H1 (cell line): ENCODE measurements at regions not wholly inside any gene's neighbourhood (a gene's known extent, or its start where the extent isn't known, plus 50 kb on each side); places are given as distances from the start of the nearest gene placed in this dataset.

Experiments
- CTCF ChIA-PET: fragments of 300-600 bp; sonication (Branson Sonifier 250); formaldehyde crosslinking; loops from one replicate; lab custom pipeline; 2021; ENCODE audit not compliant: partially characterized antibody; lab: Charles Lee
- POLR2A ChIA-PET: fragments of 300-600 bp; sonication (Branson Sonifier 250); formaldehyde crosslinking; loops from one replicate; lab custom pipeline; 2021; ENCODE audit warnings: inconsistent platforms; ENCODE audit not compliant: partially characterized antibody; lab: Charles Lee
- DNase-seq, 2 experiments: peaks; one replicate each; pipeline versions ENCODE4 v3.0.0 to v3.0.0-alpha.2; 2010 to 2022; ENCODE audit warnings: low spot score in 2 of 2, low read depth in 1 of 2, mixed read lengths in 1 of 2
- FAIRE-seq: peaks from 2 replicates; lab custom pipeline; 2011; peaks lifted over from hg19 to GRCh38; lab: Jason Lieb, UNC
- H2AFZ ChIP-seq: 2 replicates; pipeline ENCODE4 v1.8.1; 2012; ENCODE audit warnings: low read length, inconsistent platforms
- H2AK5ac ChIP-seq: 2 replicates; pipeline ENCODE4 v1.6.1; 2013; ENCODE audit warnings: low read depth, low read length
- H2BK120ac ChIP-seq: replicated peaks from 2 replicates; pipeline ENCODE3; 2013; ENCODE audit warnings: low read depth, low read length, inconsistent platforms
- H2BK12ac ChIP-seq: 2 replicates; pipeline ENCODE4 v1.6.1; 2013; ENCODE audit warnings: low read depth, low read length
- H2BK15ac ChIP-seq: 2 replicates; pipeline ENCODE4 v1.6.1; 2013; ENCODE audit warnings: low read length
- H2BK20ac ChIP-seq: 2 replicates; pipeline ENCODE4 v1.6.1; 2013; ENCODE audit warnings: low read length
- H2BK5ac ChIP-seq: 2 replicates; pipeline ENCODE4 v1.6.1; 2013; ENCODE audit warnings: low read depth, low read length
- H3K14ac ChIP-seq: 2 replicates; pipeline ENCODE4 v1.6.1; 2013; ENCODE audit warnings: inconsistent platforms; ENCODE audit not compliant: insufficient read length
- H3K18ac ChIP-seq: 2 replicates; pipeline ENCODE4 v1.6.1; 2013; ENCODE audit warnings: low read length; ENCODE audit errors: extremely low read depth
- H3K23ac ChIP-seq: 2 replicates; pipeline ENCODE4 v1.6.1; 2013; ENCODE audit warnings: inconsistent platforms; ENCODE audit not compliant: insufficient read length
- H3K23me2 ChIP-seq: 2 replicates; pipeline ENCODE4 v1.6.1; 2013; ENCODE audit warnings: low read depth, low read length
- H3K27ac ChIP-seq: 2 replicates; pipeline ENCODE4 v1.6.1; 2011; ENCODE audit warnings: low read depth, low read length, inconsistent platforms
- H3K27me3 ChIP-seq, 4 experiments: replicated peaks in 1 of 4; 1 replicate in 1 of 4; 2 replicates in 3 of 4; pipeline versions ENCODE4 v1.6.1 to v1.8.1; 2011 to 2013; ENCODE audit warnings: low read length in 3 of 4, mild to moderate bottlenecking in 3 of 4, inconsistent platforms in 2 of 4, mixed read lengths in 2 of 4, moderate library complexity in 1 of 4; ENCODE audit not compliant: control insufficient read depth in 3 of 4, insufficient read depth in 3 of 4; ENCODE audit errors: extremely low read depth in 1 of 4
- H3K36me3 ChIP-seq, 4 experiments: 2 replicates each; pipeline versions ENCODE4 v1.6.1 to v1.8.1; 2011 to 2013; ENCODE audit warnings: mild to moderate bottlenecking in 4 of 4, low read length in 3 of 4, moderate library complexity in 2 of 4, control low read depth in 1 of 4, inconsistent platforms in 1 of 4; ENCODE audit not compliant: insufficient read depth in 4 of 4, control insufficient read depth in 2 of 4
- H3K4ac ChIP-seq: replicated peaks from 2 replicates; pipeline ENCODE3; 2013; ENCODE audit warnings: low read length, low read depth, mixed read lengths, inconsistent platforms; ENCODE audit not compliant: insufficient read length
- H3K4me1 ChIP-seq, 4 experiments: replicated peaks in 1 of 4; 1 replicate in 1 of 4; 2 replicates in 3 of 4; pipeline versions ENCODE4 v1.6.1 to v1.8.1; 2011 to 2013; ENCODE audit warnings: low read length in 3 of 4, inconsistent platforms in 2 of 4, mixed read lengths in 1 of 4; ENCODE audit not compliant: insufficient read depth in 4 of 4, control insufficient read depth in 3 of 4
- H3K4me2 ChIP-seq, 2 experiments: 2 replicates each; pipeline versions ENCODE4 v1.6.1 to v1.8.1; 2011 to 2013; ENCODE audit warnings: low read depth in 2 of 2, low read length in 2 of 2, control low read depth in 1 of 2, inconsistent platforms in 1 of 2, mild to moderate bottlenecking in 1 of 2; ENCODE audit not compliant: insufficient read depth in 1 of 2
- H3K4me3 ChIP-seq, 4 experiments: fragments of 200-600, 300-600 bp in 1 of 4; sonication (generic), shearing (Covaris generic), sonication (Bioruptor Twin) in 1 of 4; 2 replicates each; pipeline versions ENCODE4 v1.5.1 to v1.8.1; 2011 to 2016; ENCODE audit warnings: low read length in 4 of 4, low read depth in 3 of 4, control low read depth in 2 of 4, inconsistent platforms in 2 of 4, mild to moderate bottlenecking in 2 of 4, mixed read lengths in 1 of 4, moderate library complexity in 1 of 4; ENCODE audit not compliant: insufficient read depth in 2 of 4; ENCODE audit errors: extremely low read depth in 1 of 4
- H3K56ac ChIP-seq: replicated peaks from 2 replicates; pipeline ENCODE3; 2013; ENCODE audit warnings: low read depth, mild to moderate bottlenecking, mixed read lengths, low read length, inconsistent platforms; ENCODE audit not compliant: insufficient read length
- H3K79me1 ChIP-seq: 2 replicates; pipeline ENCODE4 v1.6.1; 2013; ENCODE audit warnings: low read depth, low read length, control low read depth
- H3K79me2 ChIP-seq, 2 experiments: 2 replicates each; pipeline versions ENCODE4 v1.6.1 to v1.8.1; 2012 to 2013; ENCODE audit warnings: low read length in 2 of 2, mild to moderate bottlenecking in 2 of 2, inconsistent platforms in 1 of 2; ENCODE audit not compliant: insufficient read depth in 2 of 2, control insufficient read depth in 1 of 2
- H3K9ac ChIP-seq, 4 experiments: replicated peaks in 1 of 4; 1 replicate in 1 of 4; 2 replicates in 3 of 4; pipeline versions ENCODE4 v1.6.1 to v1.8.1; 2011 to 2013; ENCODE audit warnings: low read depth in 3 of 4, low read length in 3 of 4, control low read depth in 2 of 4, mild to moderate bottlenecking in 2 of 4, moderate library complexity in 2 of 4, inconsistent platforms in 1 of 4; ENCODE audit errors: extremely low read depth in 1 of 4
- H3K9me3 ChIP-seq, 2 experiments: 2 replicates each; pipeline versions ENCODE4 v1.6.1 to v1.8.1; 2012 to 2013; ENCODE audit warnings: mild to moderate bottlenecking in 2 of 2, moderate library complexity in 2 of 2, control low read depth in 1 of 2, inconsistent platforms in 1 of 2, low read depth in 1 of 2, low read length in 1 of 2, mixed read lengths in 1 of 2; ENCODE audit not compliant: insufficient read depth in 2 of 2
- H4K20me1 ChIP-seq, 2 experiments: replicated peaks in 1 of 2; 2 replicates each; pipeline versions ENCODE3 to v1.8.1; 2011 to 2013; ENCODE audit warnings: inconsistent platforms in 2 of 2, low read length in 2 of 2, mild to moderate bottlenecking in 1 of 2; ENCODE audit not compliant: insufficient read depth in 2 of 2, control insufficient read depth in 1 of 2
- H4K5ac ChIP-seq: 2 replicates; pipeline ENCODE4 v1.6.1; 2013; ENCODE audit warnings: low read length, low read depth, mixed read lengths, inconsistent platforms; ENCODE audit not compliant: insufficient read length
- H4K8ac ChIP-seq: 2 replicates; pipeline ENCODE4 v1.8.0; 2013; ENCODE audit warnings: mild to moderate bottlenecking, moderate library complexity, low read length, inconsistent platforms; ENCODE audit not compliant: insufficient read depth; ENCODE audit errors: extremely low read depth
- H4K91ac ChIP-seq: replicated peaks from 2 replicates; pipeline ENCODE3; 2013; ENCODE audit warnings: low read length, mixed read lengths, inconsistent platforms; ENCODE audit not compliant: insufficient read length
- JUN ChIP-seq: IDR thresholded peaks from 2 replicates; pipeline ENCODE4 v1.6.1; 2011; ENCODE audit warnings: low read depth, mild to moderate bottlenecking, improper control_type of control experiment, low read length
- SP4 ChIP-seq: IDR thresholded peaks from 2 replicates; pipeline ENCODE4 v1.6.1; 2012; ENCODE audit warnings: low read length, inconsistent platforms
- TCF12 ChIP-seq: IDR thresholded peaks from 2 replicates; pipeline ENCODE4 v1.6.1; 2011; ENCODE audit warnings: low read depth, mild to moderate bottlenecking, low read length
- WGBS, 2 experiments: shearing (Covaris generic) in 1 of 2; methylation state at CpG; one replicate each; pipeline versions ENCODE4 v1.1.6 to v1.1.7; 2013 to 2015; ENCODE audit warnings: low lambda C conversion rate in 2 of 2, mixed read lengths in 2 of 2, inconsistent platforms in 1 of 2, low coverage in 1 of 2, missing lambda C conversion rate in 1 of 2; ENCODE audit not compliant: insufficient replicate concordance in 2 of 2, insufficient coverage in 1 of 2, insufficient read length in 1 of 2; ENCODE audit errors: extremely low coverage in 1 of 2, missing lambda C conversion rate in 1 of 2; 5-methylcytosine and 5-hydroxymethylcytosine counted together
- TF ChIP-seq, protein P1 (sequence below): IDR thresholded peaks from 2 replicates; pipeline ENCODE4 v1.6.1; 2011; ENCODE audit warnings: low read length, improper control_type of control experiment

DNA sequence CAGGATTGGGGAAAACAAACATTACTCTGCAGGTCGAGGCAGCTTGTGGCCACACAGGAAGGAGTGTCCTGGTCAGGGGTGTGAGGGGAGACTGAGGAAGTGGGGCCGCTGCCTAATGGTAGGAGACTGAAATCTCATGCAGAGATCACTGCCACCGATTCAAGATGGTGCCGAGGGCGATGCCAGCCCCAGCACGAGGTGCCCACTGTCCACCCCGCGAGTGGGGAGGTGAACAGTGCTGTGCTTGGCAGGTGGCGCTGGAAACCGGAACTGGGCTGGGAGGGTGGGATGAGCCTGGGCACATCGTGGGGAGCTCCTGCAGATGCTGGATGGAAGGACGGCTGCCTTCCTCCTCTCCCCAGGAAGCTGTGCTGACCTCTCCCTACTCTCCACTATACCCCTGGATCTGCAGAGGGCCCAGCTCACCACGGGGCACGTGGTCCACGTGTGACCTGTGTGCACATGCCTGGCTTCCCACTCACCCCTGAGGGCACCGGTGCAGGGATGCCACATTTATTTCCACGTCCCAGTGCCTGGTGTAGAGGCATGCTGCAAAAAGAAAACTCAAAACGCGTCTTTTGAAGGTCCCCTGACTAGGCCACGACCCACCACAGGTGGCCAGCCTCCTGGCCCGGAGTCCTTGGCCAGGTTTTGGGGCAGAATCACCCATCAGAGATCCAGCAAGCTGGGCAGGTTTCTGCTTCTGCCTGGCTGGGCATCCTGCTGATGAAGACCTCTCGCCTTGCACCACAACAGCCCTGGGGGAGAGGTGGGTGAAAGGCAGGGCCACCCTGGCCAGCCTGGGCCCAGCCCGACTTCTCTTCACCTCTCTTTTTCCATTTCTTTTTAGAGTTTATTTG, 71.7 kb upstream of the FCN1 start:
- H2AK5ac ChIP-seq: no peak overlapping the region

More for the DNA sequence above, 71.7 kb upstream of the FCN1 start:
- Histone ChIP-seq H2BK20ac (no peak overlapping the region), H3K4me3 (no peak overlapping the region), H3K9me3 (peaks cover 3 to 4% of the 10 kb centered on the region in 2 experiments; a peak in 3 of 4 replicates), H4K8ac (0 out of 2 replicates have a peak overlapping the region, but pooled peaks have one; percentile 5), H4K20me1 (no peaks in the 10 kb centered on the region), H3K4me2 (no peak overlapping the region), H3K23me2 (no peaks in the 10 kb centered on the region), H4K91ac (no peak overlapping the region), H2AFZ (no peak overlapping the region), H3K27ac (no peak overlapping the region), H3K18ac (no peak overlapping the region), H2BK15ac (no peak overlapping the region), H4K5ac (no peak overlapping the region), H2BK5ac (no peak overlapping the region), H3K14ac (no peak overlapping the region), H3K23ac (no peak overlapping the region), H3K36me3 (no peaks in the 10 kb centered on the region), H3K4ac (no peak overlapping the region), H2BK120ac (no peak overlapping the region), H3K79me2 (no peaks in the 10 kb centered on the region), H3K56ac (no peak overlapping the region), H3K9ac (no peak overlapping the region), H3K79me1 (no peaks in the 10 kb centered on the region), H3K27me3 (no peaks in the 10 kb centered on the region), H3K4me1 (no peaks in the 10 kb centered on the region; a peak in 1 of 7 replicates), H2BK12ac (no peak overlapping the region)
- no peak for TF ChIP-seq JUN
- TF ChIP-seq TCF12: no peak
- TF ChIP-seq, protein P1, sequence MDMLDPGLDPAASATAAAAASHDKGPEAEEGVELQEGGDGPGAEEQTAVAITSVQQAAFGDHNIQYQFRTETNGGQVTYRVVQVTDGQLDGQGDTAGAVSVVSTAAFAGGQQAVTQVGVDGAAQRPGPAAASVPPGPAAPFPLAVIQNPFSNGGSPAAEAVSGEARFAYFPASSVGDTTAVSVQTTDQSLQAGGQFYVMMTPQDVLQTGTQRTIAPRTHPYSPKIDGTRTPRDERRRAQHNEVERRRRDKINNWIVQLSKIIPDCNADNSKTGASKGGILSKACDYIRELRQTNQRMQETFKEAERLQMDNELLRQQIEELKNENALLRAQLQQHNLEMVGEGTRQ: no peak
- TF ChIP-seq SP4: no peak
- DNase-seq (no peak), FAIRE-seq (no peak)
- ChIA-PET POLR2A (no interaction called here), CTCF (interaction anchor here (0.6 to 1.7 kb wide), 5 partner anchors 39 to 302 kb away, joined by 3 to 8 read pairs (median 4); no protein-coding TSS in a partner anchor)
- 86% methylated on average over 19 of the region's 23 CpGs; no CpG with 5 or more reads in 1 of the 2 experiments for WGBS, 2 experiments
